ENCODE measurements at regions not wholly inside any gene's neighbourhood (a gene's known extent, or its start where the extent isn't known, plus 50 kb on each side); places are given as distances from the start of the nearest gene placed in this dataset.
"Not testable (repeated sequence)": the region's sequence is repeated elsewhere in the genome, so short reads cannot be mapped to it uniquely, and the experiment has no call there.

DNA sequence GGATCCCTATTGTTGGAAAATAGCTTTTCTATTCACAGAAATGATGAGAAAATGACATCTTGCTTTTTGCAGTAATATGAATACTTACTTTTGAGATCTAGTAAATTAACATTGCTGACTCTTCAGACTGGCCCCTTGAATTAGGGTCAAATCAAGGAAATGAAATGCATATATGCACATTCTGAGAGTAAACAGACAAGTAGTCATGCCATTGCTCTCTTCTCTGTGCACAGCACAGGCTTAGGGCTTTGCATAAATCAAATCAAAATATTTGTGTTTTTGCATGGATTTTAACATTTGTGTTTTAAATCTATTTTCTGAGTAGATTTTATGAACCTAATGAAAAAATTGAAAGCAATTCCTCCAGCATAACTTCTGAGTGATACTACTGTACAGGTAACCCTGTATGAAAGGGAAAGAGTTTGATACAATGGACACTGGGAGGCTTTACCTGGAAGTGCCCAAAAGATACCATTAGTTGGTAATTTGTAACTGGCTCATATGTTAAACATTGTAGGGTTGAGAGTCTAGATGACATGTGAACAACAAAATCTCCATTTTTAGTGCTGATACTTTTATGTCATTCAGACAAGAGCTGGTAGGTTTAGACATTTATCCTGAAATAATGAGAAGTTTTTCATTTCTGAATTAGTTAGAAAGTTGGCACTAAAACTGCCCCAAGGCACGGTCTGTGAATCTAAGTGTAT, 280.2 kb upstream of the FBXO33 start:
- no peak for DNase-seq (ENCODE audit: low read depth)

DNA sequence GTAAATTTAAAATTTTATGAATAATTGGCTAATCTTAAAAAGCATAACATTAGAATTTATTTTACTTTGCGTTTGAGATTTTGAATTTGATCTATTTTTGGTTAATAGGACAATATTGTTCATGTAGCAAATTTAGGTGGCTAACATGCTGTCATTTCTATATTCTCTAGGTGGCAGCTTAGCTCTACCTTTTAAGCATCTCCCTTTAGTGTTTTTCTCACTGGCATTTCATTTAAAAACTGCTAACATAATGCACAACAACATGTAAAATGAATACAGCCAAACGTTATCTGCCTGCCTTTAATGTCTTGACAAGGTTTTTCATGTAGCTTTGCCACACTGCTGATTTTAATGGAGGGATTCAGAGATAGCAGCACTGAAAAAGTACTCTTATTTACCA, 272.4 kb upstream of the FBXO33 start:
- DNase-seq (ENCODE audit: low read depth): no peak

DNA sequence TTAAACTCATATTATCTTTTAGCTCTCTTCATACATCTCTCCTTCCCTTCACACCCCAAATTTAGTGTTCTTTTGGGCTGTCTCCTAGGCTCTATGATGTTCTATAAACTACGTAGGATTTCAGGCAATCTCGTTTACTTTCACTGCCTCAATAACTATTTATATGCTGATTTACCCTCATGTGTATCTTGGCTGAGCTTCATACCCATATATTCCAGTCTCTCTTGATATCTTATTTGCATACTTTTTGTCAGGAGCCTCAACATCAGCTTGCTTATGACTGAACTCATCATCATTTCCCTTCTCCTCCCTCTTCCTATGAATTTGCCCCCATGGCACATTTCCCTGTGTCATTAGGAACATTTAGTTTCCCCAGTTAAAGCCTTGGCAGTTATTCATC, 262.1 kb upstream of the FBXO33 start:
- no peak for DNase-seq (ENCODE audit: low read depth)

DNA sequence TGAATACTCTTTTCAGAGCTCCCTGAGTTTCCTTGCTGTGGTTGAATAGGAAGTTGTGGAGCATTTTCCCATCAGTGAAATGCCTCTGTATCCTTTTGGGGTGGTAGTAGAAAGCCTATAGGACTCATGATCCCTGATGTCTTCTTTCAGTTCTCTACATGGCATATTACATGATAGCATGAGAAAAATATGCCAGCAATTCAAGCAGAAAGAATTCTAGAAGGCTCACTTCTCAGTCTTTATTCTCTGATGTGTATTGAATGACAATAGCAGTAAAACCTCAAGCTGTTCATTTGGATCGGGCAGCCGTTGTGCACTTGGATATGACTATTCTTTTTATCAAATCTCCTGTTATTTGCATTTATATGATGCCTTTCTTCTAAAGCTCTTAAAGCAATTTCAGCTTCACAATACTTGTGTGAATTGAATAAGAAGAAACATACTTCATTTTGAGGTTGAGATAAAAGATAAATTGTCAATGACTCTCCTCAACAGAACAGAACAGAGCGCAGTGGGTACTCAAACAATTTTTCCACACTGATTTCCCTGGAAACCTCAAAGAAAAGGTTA, 251.5 kb upstream of the FBXO33 start:
- no peak for DNase-seq (ENCODE audit: low read depth)

DNA sequence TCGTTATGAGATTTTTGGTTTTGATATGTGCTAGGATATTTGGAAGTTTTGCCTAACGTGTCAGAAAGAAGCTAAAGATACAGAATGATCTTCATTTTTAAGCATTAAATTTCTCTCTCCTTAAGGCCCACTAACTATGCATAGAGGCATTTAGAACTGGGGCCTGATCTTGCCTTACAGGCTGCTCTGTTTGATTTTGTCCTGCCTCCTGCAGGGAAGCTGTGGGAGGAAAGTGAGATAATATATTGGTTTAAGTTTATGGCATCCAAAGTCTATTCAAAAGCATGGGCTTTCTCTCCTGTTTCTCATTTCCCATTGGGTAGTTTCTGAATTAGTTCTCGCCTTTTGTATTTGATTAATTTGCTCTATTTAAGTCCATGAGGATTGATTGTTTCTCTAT, 250.3 kb upstream of the FBXO33 start:
- DNase-seq (ENCODE audit: low read depth): no peak

DNA sequence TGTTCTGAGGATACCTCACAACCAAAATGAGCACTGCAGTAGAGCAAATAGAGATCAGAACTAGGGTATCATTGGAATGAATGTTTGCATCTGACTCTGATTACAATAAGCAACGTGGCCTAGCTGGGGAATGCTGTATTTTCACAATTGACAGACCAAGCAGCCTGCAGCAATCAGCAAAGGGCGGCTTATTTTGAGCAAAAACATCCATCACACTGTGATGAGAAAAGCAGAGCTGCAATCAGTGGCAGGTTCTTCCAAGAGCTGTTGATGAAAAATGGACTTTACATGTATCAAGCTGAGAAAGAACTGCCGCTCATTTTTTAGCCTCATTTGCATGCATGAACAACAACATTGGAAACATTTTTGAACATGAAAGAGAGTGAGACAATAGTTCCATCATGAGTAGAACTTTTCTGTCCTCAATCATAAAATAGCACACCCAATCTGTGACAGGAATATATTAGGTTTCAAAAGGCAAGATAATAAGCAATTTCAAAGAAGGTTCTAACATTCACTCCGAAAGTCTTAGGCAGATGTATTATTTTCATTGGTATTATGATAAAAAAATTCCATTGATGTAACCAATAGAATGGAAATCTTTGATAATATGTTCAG, 249.7 kb upstream of the FBXO33 start:
- DNase-seq (ENCODE audit: low read depth): no peak

DNA sequence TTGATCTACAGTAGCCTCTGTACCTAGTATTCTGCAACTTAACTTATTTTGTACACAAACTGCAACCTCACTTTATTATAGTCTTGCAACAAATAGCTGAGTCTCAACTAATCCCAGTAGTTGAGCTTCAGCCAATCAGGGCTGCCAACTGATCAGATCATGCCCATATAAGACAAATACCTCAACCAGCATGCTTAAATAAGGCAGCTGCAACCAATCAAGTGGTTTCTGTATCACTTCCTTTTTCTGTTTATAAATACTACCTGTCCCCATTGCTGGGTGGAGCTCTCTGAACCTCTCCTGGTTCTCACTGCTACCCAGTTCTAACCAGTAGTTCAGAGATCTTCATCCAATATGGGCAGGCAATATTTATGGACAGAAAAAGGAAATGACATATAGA, 248.5 kb upstream of the FBXO33 start:
- DNase-seq (ENCODE audit: low read depth): no peak

DNA sequence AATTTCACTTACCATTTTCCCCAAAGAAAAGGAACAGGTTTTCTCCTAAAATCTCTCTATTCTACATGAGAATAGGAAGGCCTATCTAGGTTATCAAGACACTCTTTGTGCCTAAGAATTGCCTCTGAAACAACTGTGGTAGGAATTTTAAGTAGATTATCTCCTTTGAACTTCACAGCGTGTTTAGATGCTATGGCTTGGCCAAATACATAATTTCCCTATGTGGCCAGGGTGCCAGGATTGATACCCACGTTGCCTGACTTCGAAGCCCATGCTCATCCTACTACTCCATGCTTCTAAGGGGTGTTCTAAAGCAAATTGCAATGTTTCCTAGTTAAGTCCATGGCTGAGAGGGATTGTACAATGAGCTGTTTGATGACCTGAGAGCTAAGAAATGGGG, 241.5 kb upstream of the FBXO33 start:
- no peak for DNase-seq (ENCODE audit: low read depth)

DNA sequence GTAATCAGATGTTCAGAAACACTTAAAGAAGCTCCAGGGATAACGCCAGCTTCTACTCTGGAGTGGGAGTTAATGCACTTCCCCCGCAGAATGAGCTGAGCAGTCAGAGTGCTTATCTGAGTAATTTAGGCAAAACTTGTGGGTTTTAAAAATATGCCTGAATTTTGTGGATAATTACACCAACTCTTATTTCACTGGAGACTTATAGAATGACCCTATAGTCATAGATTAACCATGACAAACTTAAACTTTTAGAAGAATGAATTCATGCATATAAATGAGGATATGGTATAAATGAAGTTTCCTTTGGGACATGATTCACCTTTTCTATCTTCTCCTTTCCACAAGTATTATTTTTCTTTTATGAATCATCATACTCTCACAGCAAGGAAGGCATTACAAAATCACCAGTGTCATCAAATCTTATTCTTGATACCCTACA, 241.1 kb upstream of the FBXO33 start:
- DNase-seq (ENCODE audit: low read depth): peak; percentile 59

DNA sequence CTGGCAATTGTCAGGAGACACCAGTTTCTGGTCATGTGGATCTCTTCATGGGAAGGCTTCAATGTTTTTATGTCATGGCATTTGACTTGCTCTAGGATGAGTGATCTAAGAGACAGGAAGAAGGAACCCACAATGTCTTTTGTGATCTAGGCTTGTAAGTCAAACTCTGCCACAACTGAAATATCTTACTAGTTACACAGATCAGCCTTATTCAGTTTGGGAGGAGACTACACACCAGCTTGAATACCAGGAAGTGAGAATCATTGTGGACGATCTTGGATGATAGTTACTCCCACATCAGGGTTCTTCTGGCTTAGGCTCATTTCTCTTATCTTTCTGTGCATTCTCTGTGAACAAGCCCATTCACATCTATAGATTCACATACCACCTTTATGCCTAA, 236.2 kb upstream of the FBXO33 start:
- DNase-seq (ENCODE audit: low read depth): peak; percentile 34

DNA sequence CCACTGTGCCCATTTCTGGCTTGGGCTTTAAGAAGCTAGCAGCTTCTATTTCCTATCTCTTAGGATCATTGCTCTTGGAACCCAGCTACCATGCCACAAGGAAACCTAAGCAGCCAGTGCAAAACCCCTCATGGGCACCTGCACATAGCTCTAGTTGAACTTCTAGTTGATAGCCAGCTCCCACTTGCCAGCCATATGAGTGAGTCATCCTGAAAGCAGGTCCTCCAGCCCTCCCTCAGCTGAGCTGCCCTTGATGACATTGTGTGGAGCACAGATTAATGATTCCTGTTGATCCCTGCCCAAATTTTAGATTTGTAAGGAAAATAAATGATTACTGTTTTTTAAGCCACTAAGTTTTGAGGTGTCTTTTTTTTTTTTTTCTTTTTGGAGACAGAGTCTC, 234.2 kb upstream of the FBXO33 start:
- peak; percentile 2 for DNase-seq (ENCODE audit: low read depth)

DNA sequence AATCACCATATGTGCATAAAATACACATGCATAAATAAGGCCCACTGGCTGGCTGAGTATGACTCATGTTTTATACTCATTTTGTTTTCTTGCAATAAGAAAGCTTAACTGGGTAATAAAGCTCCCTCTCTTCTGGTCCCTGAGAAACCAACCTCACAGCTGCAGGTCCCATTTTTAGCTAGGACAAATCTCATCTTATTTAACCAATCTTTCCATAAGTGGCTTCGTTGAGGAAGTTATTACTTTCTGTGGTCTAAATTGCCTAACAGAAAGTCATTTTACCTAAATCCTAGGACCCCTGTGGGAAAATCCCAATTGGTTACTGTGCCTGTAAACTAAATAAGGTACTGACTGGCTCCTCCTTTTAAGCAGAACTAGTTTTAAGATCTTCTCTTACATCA, 232.8 kb upstream of the FBXO33 start:
- DNase-seq (ENCODE audit: low read depth): no peak

DNA sequence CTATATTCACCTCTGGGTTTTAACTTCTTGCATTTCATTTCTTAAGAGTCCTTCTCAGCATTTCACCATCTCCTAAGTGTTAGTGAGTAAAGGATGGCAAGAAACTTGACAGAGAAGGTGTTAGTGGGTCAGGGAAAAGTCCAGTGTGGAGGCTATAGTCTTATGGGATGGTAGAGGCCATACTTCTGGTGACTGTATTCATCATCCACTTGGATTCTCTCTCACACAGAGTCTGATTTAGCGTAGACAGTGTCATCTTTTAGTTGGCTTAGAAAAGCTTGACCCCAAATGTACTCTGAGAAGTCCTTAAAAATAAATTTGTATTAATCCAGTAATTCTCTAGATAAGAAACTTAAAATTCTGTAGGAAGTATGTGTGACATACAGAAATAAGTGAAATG, 232.4 kb upstream of the FBXO33 start:
- DNase-seq (ENCODE audit: low read depth): no peak

DNA sequence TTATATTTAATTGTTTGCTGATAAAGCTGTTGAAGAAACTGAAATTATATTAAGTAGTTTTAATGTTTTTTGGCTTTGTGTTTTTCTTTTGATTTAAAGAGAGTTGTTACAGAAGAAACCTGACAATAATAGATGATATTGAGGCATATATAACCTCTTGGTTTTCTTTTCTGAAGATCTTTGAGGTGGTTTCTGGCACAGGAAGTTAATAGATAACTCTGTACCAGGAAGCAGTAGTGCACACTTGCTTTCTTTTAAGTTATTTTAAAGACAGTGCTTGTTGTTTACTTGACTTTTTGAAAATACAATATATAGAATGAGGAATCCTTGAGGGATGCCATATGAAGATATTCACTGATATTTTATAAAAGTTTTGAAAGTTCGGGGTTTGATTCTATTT, 209.0 kb upstream of the FBXO33 start:
- no peak for DNase-seq (ENCODE audit: low read depth)

DNA sequence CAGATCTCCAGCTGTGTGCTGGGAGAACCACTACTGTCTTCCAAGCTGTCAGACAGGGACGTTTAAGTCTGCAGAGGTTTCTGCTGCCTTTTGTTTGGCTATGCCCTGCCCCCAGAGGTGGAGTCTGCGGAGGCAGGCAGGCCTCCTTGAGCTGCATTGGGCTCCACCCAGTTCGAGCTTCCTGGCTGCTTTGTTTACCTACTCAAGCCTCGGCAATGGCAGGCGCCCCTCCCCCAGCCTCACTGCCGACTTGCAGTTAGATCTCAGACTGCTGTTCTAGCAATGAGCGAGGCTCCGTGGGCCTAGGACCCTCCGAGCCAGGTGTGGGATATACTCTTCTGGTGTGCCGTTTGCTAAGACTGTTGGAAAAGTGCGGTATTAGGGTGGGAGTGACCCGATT, 206.8 kb upstream of the FBXO33 start:
- not testable (repeated sequence) for DNase-seq (ENCODE audit: low read depth)

DNA sequence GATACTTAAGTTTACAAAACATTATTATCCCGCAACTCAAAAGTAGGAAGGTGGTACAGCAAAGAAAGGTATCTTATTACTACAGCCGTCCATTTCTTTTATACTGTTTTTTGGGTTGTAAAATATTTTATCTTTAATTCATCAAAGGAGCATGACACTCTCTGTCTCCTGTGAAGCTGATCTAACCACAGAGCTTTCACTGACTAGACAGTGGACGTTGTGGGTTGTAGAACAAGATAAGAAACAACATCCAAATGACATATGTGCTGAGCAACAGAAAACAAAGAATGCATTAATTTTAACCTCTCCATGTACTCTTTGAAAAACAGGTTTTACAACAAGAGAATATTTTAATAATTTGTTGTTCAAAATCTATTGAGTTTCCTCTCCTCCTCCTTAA, 195.9 kb upstream of the FBXO33 start:
- no peak for DNase-seq (ENCODE audit: low read depth)

DNA sequence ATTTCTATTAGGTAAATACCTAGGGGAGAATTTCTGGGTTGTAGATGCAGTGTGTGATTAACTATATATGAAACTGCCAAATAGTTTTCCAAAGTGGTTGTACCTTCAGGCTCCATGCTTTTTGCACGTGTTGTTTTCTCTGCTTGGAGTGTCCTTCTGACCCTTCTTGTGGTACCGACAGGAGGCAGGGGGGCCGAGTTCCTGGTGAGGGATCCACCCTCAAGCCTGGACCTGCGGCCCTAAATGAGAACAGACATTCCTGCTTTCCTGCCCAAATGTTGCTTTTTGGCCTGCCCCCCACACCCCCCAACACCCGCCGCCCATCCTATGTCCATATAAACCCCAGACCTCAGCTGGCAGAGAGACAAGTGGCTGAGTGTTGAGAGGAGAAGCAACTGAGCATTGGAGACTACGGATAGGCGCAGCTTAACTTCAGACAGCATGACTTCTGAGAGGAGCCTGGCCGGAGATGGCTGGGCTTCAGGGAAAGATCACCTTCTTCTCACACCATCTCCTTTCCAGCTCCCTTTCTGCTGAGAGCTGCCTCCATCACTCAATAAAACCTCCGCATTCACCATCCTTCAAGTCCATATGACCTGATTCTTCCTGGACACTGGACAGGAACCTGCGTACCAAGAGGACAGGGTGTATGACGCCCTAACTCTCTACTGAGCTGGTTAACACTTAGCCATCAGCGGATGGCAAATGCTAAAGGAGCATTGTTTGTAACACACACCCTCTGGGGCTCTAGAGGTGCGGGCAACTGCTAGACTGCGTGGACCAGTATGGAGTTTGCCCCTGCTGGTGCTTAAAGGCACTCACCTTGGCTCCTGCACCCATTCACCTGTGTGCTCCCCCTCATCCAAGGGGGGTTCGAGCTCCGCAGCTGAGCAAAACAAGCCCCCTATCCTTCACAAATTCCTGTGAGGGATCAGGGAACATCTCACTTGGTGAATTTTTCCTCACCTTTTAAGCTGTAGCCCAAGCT, 194.7 kb upstream of the FBXO33 start:
- no peak for DNase-seq (ENCODE audit: low read depth)

DNA sequence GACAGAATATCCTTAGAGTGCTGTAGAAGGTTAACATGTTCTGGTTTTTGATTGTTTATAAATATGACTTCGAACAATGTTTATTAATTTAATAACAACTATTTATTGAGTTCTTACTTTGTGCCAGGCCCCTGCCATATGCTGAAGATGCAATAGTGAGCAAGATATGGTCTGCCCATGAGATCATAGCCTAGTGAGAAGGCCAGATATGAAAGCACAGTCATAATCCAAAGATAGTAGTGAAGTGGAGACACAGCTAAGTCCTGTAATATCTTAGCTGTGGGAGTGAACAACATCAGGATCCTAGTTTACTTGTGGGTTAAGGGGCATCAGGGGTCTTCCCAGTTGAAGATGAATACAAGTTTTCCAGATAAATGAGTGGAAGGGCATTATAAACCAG, 189.4 kb upstream of the FBXO33 start:
- no peak for DNase-seq (ENCODE audit: low read depth)

DNA sequence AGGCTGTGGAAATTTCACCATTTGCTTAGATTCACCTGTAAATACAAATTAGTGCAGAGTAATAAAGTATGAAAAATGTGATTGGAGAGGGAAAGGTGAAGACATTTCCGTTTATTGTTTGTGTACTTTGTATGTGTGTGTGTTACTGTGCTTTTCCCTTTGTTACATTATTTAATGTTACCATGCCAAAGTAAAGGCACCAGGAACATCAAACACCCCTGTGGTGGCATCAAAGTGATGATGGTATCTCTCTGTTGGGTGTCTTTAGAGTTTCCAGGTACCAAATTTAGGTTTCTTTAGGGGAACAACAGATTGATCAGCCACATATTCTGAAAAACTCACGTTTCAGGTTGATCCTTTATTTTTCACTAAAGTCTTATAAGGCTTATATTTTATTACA, 189.0 kb upstream of the FBXO33 start:
- DNase-seq (ENCODE audit: low read depth): no peak

DNA sequence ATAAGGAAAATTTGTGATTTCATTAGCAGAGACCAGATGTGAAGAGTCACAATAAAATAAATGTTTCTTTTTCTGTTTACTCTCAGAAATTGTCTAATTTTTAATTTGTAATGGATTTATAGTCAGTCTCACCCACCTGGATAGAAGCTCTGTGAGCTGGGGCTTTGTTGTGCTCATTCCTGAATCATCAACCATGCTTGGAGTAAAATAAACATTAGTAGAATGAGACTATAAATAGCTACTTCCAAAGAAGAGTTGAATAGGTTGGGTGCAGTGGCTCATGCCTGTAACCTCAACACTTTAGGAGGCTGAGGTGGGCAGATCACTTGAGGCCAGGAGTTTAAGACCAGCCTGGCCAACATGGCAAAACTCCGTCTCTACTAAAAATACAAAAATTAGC, 185.3 kb upstream of the FBXO33 start:
- no peak for DNase-seq (ENCODE audit: low read depth)

DNA sequence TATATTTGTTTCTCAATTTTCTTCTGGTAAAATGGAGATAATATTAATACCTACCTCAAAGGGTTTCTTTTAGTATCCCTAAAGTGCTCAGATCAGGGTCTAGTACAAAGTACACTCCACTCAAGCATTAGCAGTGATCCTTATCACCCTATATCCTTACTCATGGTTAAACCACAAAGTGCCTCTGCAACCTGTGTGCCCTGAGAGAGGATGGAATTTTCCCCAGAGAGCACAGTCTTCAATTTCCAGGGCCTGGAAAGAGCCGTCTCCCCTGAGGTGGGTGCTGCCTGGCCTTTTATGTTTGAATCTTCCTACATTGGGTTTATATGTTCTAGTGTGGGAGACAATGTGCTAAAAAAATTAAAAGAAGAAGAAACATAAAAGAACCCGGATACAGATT, 183.1 kb upstream of the FBXO33 start:
- no peak for DNase-seq (ENCODE audit: low read depth)

Measured in HT1080 (cell line).